ENCODE measurements at regions not wholly inside any gene's neighbourhood (a gene's known extent, or its start where the extent isn't known, plus 50 kb on each side); places are given as distances from the start of the nearest gene placed in this dataset.

GRCh38 chr3:4061195-4061594, 242.0 kb upstream of the SETMAR start:
- Mint-ChIP-seq H3K27ac (peak overlapping the region in 1 of 7 donors; percentile 46), H3K36me3 (no peaks in the 10 kb centered on the region), H3K4me3 (peak overlapping the region in 1 of 2 donors; percentile 31), H3K27me3 (ENCODE audit: low read depth in 3 of 3) (peaks cover 0 to 2% (median 1%) of the 10 kb centered on the region in 3 donors), H3K4me1 (peaks cover 40% of the 10 kb centered on the region), H3K9me3 (peaks cover 0 to 3% (median 0%) of the 10 kb centered on the region in 7 donors)
- Histone ChIP-seq H3K4me2 (replicated peaks; ENCODE audit: extremely low read depth, low read length, poor library complexity, severe bottlenecking) (no peak overlapping the region), H2AFZ (ENCODE audit: insufficient read depth, low read depth, low read length, poor library complexity, severe bottlenecking) (no peak overlapping the region), H3K79me2 (ENCODE audit: insufficient read depth, low read length) (no peaks in the 10 kb centered on the region), H3K36me3 (replicated peaks in 1 of 2; ENCODE audit: control insufficient read depth in 1 of 2, insufficient read depth in 2 of 2, low read length in 2 of 2) (no peaks in the 10 kb centered on the region), H3K27me3 (ENCODE audit: control insufficient read depth in 2 of 2, insufficient read depth in 2 of 2, low read length in 2 of 2) (no peaks in the 10 kb centered on the region), H3K4me3 (replicated peaks in 1 of 3; ENCODE audit: low read depth in 2 of 3, low read length in 3 of 3) (no peak overlapping the region), H3K4me1 (ENCODE audit: control insufficient read depth in 1 of 2, insufficient read depth in 2 of 2, low read length in 2 of 2) (peaks cover 19% of the 10 kb centered on the region in 2 donors), H3K9me3 (replicated peaks in 1 of 2; ENCODE audit: control insufficient read depth in 1 of 2, insufficient read depth in 1 of 2, low read length in 2 of 2) (no peaks in the 10 kb centered on the region), H3K9ac (ENCODE audit: insufficient read depth, low read length, poor library complexity, severe bottlenecking) (no peak overlapping the region), H3K27ac (ENCODE audit: low read depth in 1 of 2, low read length in 2 of 2) (no peak overlapping the region), H4K20me1 (ENCODE audit: insufficient read depth, low read length) (no peaks in the 10 kb centered on the region)
- peak; percentile 1 to 10 (median 4) for DNase-seq
- intact Hi-C loops (cut with micrococcal nuclease), result no loop called here
- TF ChIP-seq CTCF (IDR thresholded peaks at IDR 0.05), result no peak

DNA sequence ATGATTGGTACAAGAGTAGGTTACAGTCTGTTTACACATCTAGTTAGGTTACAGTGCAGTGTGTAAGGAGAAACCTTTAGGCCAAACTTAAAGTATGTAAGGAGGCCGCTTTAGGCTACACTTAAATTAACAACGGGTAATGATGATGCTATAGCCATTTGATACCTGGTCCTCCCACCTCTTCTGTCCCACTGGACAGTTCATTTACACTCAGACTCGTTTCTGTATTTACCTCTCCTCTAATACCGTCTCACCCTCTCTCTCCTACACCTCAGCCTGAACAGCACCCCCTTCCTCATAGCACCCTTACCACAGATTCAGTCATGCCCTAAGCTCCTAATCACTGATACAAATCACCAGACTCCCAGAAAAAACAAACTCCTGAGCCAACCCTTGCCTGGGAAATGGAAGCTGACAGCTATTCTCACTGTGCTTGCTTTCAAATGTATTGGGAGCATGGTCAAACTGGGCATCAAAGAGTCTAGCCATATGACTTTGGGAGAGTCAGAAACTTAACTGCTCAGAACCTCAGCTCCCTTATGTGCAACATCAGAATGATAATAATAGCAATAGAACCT, 241.3 kb upstream of the SETMAR start:
- 26% methylated on average over 3 of the region's 4 CpGs for WGBS (ENCODE audit: insufficient coverage)
- Mint-ChIP-seq H3K4me3 (no peak overlapping the region), H3K9me3 (peaks cover 0 to 7% (median 0%) of the 10 kb centered on the region in 7 donors), H3K36me3 (no peaks in the 10 kb centered on the region), H3K27ac (peak overlapping the region in 2 of 7 donors; percentile 51 to 80), H3K27me3 (ENCODE audit: low read depth in 3 of 3) (peaks cover 0 to 2% (median 1%) of the 10 kb centered on the region in 3 donors), H3K4me1 (peaks cover 40% of the 10 kb centered on the region)
- Histone ChIP-seq H3K27me3 (ENCODE audit: control insufficient read depth in 2 of 2, insufficient read depth in 2 of 2, low read length in 2 of 2) (no peaks in the 10 kb centered on the region), H3K4me1 (ENCODE audit: control insufficient read depth in 1 of 2, insufficient read depth in 2 of 2, low read length in 2 of 2) (peaks cover 19% of the 10 kb centered on the region in 2 donors), H3K27ac (ENCODE audit: low read depth in 1 of 2, low read length in 2 of 2) (no peak overlapping the region), H3K4me2 (replicated peaks; ENCODE audit: extremely low read depth, low read length, poor library complexity, severe bottlenecking) (no peak overlapping the region), H3K9ac (ENCODE audit: insufficient read depth, low read length, poor library complexity, severe bottlenecking) (no peak overlapping the region), H3K36me3 (replicated peaks in 1 of 2; ENCODE audit: control insufficient read depth in 1 of 2, insufficient read depth in 2 of 2, low read length in 2 of 2) (no peaks in the 10 kb centered on the region), H3K9me3 (replicated peaks in 1 of 2; ENCODE audit: control insufficient read depth in 1 of 2, insufficient read depth in 1 of 2, low read length in 2 of 2) (no peaks in the 10 kb centered on the region), H2AFZ (ENCODE audit: insufficient read depth, low read depth, low read length, poor library complexity, severe bottlenecking) (no peak overlapping the region), H4K20me1 (ENCODE audit: insufficient read depth, low read length) (no peaks in the 10 kb centered on the region), H3K79me2 (ENCODE audit: insufficient read depth, low read length) (no peaks in the 10 kb centered on the region), H3K4me3 (replicated peaks in 1 of 3; ENCODE audit: low read depth in 2 of 3, low read length in 3 of 3) (no peak overlapping the region)
- intact Hi-C loops (cut with micrococcal nuclease), result no loop called here
- no peak for TF ChIP-seq CTCF (IDR thresholded peaks at IDR 0.05)
- no peak for DNase-seq
